T-helper 1 cell treated with Interleukin-12 subunit alpha and Interleukin-12 subunit beta and Interleukin-4 antibody, amounts not matched to agents 30 μg/mL and 1 μg/mL, for 36 hours (primary cell): ENCODE measurements at regions not wholly inside any gene's neighbourhood (a gene's known extent, or its start where the extent isn't known, plus 50 kb on each side); places are given as distances from the start of the nearest gene placed in this dataset.

Experiments used
- H3K27ac Mint-ChIP-seq: one replicate; pipeline ENCODE4 v1.8.0; 2021; ENCODE audit warnings: mild to moderate bottlenecking, mixed read lengths
- H3K27me3 Mint-ChIP-seq: one replicate; pipeline ENCODE4 v1.8.0; 2021; ENCODE audit warnings: low read depth, mixed read lengths
- H3K36me3 Mint-ChIP-seq: one replicate; pipeline ENCODE4 v1.8.0; 2021; ENCODE audit warnings: low read depth, mixed read lengths
- H3K4me1 Mint-ChIP-seq: one replicate; pipeline ENCODE4 v1.8.0; 2021; ENCODE audit warnings: low read depth, mixed read lengths
- H3K4me3 Mint-ChIP-seq: one replicate; pipeline ENCODE4 v1.8.0; 2021; ENCODE audit warnings: mild to moderate bottlenecking, moderate library complexity, mixed read lengths
- H3K9me3 Mint-ChIP-seq: one replicate; pipeline ENCODE4 v1.8.0; 2021; ENCODE audit warnings: mixed read lengths

DNA sequence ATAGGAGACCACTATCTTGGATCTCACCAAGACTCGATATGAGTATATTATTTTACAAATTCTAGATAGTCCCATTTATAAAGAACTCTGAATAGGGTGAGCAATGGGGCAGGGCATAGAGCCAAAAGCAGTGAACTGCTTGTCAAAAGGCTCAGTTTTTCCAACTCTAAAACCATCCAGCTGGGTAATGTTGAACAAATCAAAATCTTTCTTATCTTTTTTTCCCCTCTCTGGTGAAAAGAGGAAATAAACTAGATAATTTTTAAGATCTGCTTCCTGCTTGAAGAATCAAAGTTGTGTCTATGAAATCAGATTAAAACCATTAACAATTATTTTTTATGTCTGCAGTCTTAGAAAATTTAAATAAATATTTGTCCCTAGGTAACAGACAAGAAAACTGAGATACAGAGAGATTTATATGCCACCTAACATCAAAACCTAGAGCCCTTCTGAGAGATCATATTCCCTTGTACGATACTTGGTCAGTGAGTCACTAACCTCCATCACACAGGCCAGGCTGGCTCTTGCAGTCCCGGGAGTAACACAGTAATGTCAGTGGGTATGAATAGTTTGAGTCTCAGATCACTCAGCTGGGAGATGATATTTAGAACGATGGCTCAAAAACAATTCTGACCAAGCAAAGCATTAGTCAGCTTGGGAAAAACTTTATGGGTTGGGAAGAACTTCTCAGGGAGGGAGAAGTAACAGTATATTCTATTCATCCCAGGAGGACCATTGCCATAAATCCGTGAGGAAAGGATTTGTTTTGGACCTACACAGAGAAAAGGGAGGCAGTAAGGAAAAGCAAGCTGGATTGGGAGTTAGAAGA is 178.8 kb downstream of the REEP3 start:
- peaks cover 6% of the 10 kb centered on the region for H3K9me3 Mint-ChIP-seq
- no peak overlapping the region for H3K4me3 Mint-ChIP-seq
- H3K27me3 Mint-ChIP-seq, result no peaks in the 10 kb centered on the region
- H3K4me1 Mint-ChIP-seq, result peaks cover 3% of the 10 kb centered on the region
- no peak overlapping the region for H3K27ac Mint-ChIP-seq
- H3K36me3 Mint-ChIP-seq, result peaks cover 3% of the 10 kb centered on the region

DNA sequence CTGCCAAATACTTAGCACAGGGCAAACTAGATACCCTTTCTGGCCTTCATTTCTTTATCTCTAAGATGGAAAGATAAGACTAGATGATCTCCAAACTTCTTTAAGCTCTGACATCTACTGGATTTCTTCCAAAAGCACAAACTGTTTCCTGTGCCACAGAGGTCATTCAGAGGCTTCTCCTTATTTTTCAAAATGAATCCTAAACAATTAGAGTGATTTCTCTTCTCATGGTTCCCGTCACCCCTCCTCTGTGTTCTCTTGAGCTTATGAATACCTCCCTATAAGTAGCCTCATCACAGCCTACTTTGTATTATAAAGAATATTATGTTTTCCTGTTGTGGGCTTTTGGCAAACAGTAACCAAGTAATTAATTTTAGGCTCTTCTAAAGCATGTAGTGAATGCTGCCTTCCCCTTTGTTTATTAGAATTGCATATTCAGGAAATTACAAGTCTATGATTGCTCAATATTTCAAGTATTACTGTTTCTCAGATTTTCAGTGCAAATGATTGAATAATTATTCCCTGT is 179.5 kb downstream of the REEP3 start:
- H3K9me3 Mint-ChIP-seq, result peaks cover 6% of the 10 kb centered on the region
- no peak overlapping the region for H3K4me3 Mint-ChIP-seq
- peaks cover 3% of the 10 kb centered on the region for H3K4me1 Mint-ChIP-seq
- no peak overlapping the region for H3K27ac Mint-ChIP-seq
- H3K27me3 Mint-ChIP-seq, result no peaks in the 10 kb centered on the region
- H3K36me3 Mint-ChIP-seq, result peaks cover 3% of the 10 kb centered on the region

DNA sequence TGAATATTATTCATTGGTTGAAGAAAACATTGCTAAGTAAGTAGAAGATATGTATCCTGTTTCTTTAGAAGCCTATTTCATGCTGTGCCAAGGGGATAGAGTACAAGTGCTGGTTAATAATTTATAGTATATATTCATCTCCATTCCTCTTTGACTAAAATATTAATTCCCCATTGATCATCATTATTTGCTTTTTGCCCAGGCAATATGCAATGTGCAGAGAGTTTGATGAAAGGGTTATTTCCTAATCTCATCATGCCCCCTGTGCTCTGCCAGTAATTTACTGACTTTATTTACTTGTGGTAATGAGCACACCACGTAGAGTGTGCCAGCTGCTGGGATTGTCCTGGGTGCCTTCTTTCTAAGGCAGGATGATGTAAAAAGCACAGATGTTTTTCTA is 180.9 kb downstream of the REEP3 start:
- Mint-ChIP-seq H3K9me3 (peaks cover 6% of the 10 kb centered on the region), H3K4me3 (no peak overlapping the region), H3K4me1 (peaks cover 6% of the 10 kb centered on the region), H3K36me3 (peaks cover 3% of the 10 kb centered on the region), H3K27ac (no peak overlapping the region), H3K27me3 (no peaks in the 10 kb centered on the region)

DNA sequence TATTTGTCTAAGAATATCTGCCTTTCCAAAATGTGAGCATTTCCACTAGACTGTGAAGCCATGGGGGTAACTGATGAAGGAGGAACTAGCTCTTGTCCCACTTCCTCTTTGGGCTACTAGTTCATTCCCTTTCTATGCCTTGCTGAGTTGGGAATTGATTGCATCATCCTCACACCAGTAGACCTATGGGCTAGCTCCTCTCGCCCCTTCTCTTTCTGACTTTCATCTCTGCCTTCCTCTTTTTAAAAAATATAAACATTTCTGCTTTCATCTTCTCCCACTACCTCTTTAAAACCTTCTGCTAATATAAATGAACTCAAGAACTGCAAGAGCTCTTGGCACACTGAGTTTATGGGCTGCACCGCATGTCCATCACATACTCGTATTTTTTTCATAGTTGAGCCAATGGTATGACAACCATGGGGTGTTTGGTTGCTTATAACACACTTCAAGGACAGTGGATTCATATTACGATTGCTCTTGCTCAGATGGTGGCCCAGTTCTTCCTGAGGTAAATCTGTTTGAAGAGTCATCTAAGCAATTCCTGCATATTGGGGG is 182.0 kb downstream of the REEP3 start:
- Mint-ChIP-seq H3K27me3 (no peaks in the 10 kb centered on the region), H3K4me3 (no peak overlapping the region), H3K36me3 (peaks cover 3% of the 10 kb centered on the region), H3K4me1 (peaks cover 12% of the 10 kb centered on the region), H3K27ac (no peak overlapping the region), H3K9me3 (peaks cover 6% of the 10 kb centered on the region)

DNA sequence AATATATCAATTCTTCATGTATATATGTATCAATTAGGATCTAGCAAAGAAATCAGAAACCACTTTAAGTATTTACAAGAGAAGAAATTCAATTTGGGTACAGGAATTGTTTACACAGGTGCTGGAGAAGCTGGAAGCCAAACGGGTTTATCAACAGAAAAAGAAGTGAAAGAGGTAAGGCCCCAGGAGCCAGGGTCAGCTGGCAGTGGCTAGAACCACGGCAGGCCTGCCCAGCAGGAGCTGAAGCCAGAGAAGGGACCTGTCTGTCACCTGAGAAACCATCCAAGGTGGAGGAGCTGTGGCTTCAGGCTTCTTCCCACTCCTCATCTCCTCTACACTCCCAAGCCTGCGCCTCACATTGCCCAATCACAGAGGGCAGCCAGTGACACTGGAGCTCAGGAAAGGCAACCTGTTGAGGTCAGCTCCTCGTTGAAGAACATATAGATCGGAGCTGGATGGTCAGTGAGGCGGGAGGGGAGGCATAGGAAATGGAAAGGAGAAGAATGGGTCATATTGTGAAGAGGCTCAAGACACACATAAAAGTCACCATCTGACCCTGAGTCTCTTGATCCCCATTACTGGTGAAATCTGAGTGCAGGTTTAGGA is 182.6 kb downstream of the REEP3 start:
- H3K27ac Mint-ChIP-seq, result no peak overlapping the region

DNA sequence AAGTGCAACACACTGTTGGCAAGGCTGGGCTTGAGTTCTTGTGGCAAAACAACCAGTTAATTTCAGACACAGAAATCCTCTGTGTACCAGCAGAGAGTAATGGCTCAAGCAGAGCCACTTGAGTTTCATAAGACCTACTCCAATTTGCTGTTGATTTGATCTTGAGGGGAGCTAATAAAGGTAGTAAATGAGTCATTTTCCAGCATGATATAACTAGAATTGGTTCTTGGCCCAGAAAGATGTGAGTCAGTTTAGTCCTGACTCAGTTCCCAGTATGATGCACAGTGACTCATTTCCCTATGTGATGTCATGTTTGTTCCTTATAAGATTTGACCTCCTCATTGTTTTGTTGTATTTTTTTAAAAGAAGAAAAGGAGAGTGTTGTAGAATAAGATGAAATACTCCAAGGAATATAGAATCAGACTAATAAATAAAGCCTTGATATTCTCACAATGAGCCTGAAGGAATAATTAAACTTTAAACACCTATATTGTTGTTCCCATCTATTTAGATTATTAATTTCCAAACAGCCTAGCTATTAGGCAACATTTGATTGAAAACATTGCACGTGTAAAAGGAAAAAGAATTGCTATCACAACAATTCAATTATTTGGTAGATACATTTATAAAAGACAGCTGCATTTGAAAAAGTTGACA is 186.2 kb downstream of the REEP3 start:
- no peaks in the 10 kb centered on the region for H3K27me3 Mint-ChIP-seq
- peaks cover 6% of the 10 kb centered on the region for H3K9me3 Mint-ChIP-seq
- peaks cover 15% of the 10 kb centered on the region for H3K4me1 Mint-ChIP-seq
- H3K4me3 Mint-ChIP-seq, result no peak overlapping the region
- peak overlapping the region; percentile 9 for H3K27ac Mint-ChIP-seq
- peaks cover 3% of the 10 kb centered on the region for H3K36me3 Mint-ChIP-seq

More for the DNA sequence above, 182.6 kb downstream of the REEP3 start:
- peaks cover 3% of the 10 kb centered on the region for H3K36me3 Mint-ChIP-seq
- H3K4me1 Mint-ChIP-seq, result peaks cover 15% of the 10 kb centered on the region
- no peaks in the 10 kb centered on the region for H3K27me3 Mint-ChIP-seq
- H3K9me3 Mint-ChIP-seq, result peaks cover 6% of the 10 kb centered on the region
- no peak overlapping the region for H3K4me3 Mint-ChIP-seq

DNA sequence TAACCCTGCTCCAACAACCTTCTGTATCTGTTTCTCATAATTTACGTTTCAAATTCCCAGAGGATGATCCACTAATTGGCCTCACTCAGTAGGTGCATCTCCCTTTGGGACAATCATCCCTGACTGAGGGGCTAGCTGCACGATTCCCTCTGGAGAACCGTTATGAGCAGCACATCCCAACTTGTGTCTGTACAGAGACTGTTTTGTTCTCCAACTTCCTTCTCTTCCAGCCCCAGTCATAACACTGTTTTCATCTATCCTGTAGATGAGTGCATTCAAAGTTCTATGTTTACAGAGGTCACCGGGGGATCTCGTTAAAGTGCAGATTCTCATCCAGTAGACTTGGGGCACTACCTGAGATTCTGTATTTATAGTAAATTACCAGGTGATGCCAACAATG is 187.2 kb downstream of the REEP3 start:
- Mint-ChIP-seq H3K27ac (no peak overlapping the region), H3K4me3 (no peak overlapping the region), H3K27me3 (no peaks in the 10 kb centered on the region), H3K9me3 (peaks cover 2% of the 10 kb centered on the region), H3K4me1 (peaks cover 12% of the 10 kb centered on the region), H3K36me3 (peaks cover under 1% of the 10 kb centered on the region)

DNA sequence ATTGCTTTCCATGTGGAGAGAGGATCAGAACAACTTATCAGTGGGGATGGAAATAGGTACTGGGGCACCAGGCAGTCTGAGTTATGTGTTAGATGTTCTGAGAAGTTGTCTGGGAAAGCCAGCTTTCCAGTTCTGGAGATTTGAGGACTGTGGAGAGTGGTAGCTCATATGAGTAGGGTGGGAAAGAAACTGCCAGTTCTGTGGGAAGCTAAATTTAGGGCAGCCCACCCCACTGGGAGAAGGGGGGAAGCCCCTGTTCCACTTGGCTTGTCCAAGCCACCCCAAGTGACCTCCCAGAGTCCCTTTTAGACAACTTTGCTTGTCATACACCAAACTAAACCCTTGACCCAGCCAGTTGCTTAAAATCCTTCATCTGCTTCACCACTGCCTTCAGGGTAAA is 189.5 kb downstream of the REEP3 start:
- Mint-ChIP-seq H3K27ac (no peak overlapping the region), H3K4me1 (peaks cover 12% of the 10 kb centered on the region), H3K4me3 (no peak overlapping the region), H3K36me3 (no peaks in the 10 kb centered on the region), H3K27me3 (no peaks in the 10 kb centered on the region), H3K9me3 (no peaks in the 10 kb centered on the region)

DNA sequence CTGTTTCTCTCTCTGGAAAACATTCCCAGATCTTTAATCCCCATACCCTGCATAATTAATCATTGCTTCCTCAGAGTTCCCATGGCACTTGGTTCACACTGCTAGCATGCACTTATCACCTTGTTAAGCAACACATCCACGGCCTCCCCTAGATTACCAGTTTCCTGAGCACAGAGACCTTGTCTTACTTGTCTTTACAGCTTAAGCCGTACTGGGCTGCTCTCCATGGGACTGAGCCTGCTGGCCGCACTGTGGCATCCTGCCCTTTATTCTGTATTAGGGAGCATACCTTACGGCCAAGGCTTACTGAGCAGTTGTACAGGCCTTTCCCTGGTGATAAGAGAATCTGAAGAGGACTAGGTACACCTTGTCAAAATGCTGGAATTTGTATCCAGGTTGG is 190.2 kb downstream of the REEP3 start:
- Mint-ChIP-seq H3K27me3 (no peaks in the 10 kb centered on the region), H3K27ac (no peak overlapping the region), H3K4me3 (no peak overlapping the region), H3K9me3 (no peaks in the 10 kb centered on the region), H3K36me3 (no peaks in the 10 kb centered on the region), H3K4me1 (peaks cover 15% of the 10 kb centered on the region)

DNA sequence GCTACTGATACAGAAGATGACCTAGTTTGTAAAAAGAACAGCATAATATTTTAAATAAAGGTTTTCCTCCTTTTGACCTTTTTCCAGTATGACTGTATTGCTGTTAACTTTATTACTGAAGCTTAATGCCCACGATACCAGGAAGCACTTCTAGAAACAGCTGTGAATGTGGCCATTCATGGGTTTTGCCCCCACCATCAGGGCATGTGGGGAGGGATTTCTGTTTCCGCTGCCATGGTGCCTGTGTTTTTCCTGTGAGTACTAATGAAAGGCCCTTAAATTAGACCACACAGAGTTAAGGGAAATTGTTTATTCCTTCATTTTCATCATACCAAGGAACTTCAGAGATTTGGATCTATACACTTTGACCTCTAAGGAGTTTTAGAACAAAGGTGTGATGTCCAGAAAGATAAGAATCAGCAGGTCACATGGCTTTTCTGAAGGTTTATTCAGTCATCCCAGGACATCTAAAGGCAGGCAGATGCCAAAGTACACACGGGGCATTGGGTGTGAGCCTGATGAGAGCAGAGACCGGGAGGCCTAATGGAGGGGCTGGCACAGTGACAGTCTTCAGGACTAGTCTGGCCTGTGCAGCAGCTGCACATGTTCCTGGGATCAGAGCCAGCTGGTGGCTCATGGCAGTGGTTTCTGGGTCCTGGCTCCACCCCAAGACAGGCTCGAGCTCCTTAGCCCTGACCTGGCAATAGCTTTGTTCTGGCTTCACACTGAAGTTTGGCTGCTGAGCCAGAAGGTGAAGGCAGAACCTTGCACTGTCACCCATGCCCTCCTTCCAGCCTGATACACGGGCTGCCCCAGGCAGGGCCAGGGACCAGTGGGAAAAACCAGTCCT is 190.9 kb downstream of the REEP3 start:
- no peak overlapping the region for H3K27ac Mint-ChIP-seq

DNA sequence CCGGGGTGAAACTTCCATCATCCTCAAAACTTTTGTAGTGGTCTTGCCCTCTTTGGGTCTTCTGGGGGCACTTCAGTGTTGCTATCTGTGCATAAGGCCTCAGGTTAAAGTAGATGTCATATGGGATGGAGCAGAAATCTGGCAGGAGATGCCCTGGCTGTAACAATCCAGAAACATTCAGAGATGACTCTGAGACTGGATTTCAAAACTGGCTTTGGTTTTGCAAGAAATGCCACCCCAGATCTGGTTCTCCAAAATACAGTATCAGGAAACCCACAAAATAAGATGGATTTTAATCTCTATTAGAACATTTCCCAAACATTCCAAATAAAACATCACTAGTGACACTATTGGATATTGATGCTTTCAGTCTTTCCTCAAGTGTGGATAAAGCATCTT is 191.5 kb downstream of the REEP3 start:
- H3K9me3 Mint-ChIP-seq, result no peaks in the 10 kb centered on the region
- peaks cover 7% of the 10 kb centered on the region for H3K4me1 Mint-ChIP-seq
- H3K27ac Mint-ChIP-seq, result no peak overlapping the region
- no peak overlapping the region for H3K4me3 Mint-ChIP-seq
- no peaks in the 10 kb centered on the region for H3K27me3 Mint-ChIP-seq
- no peaks in the 10 kb centered on the region for H3K36me3 Mint-ChIP-seq

More for the DNA sequence above, 190.9 kb downstream of the REEP3 start:
- no peaks in the 10 kb centered on the region for H3K36me3 Mint-ChIP-seq
- peaks cover 13% of the 10 kb centered on the region for H3K4me1 Mint-ChIP-seq
- no peak overlapping the region for H3K4me3 Mint-ChIP-seq
- H3K9me3 Mint-ChIP-seq, result no peaks in the 10 kb centered on the region
- H3K27me3 Mint-ChIP-seq, result no peaks in the 10 kb centered on the region

DNA sequence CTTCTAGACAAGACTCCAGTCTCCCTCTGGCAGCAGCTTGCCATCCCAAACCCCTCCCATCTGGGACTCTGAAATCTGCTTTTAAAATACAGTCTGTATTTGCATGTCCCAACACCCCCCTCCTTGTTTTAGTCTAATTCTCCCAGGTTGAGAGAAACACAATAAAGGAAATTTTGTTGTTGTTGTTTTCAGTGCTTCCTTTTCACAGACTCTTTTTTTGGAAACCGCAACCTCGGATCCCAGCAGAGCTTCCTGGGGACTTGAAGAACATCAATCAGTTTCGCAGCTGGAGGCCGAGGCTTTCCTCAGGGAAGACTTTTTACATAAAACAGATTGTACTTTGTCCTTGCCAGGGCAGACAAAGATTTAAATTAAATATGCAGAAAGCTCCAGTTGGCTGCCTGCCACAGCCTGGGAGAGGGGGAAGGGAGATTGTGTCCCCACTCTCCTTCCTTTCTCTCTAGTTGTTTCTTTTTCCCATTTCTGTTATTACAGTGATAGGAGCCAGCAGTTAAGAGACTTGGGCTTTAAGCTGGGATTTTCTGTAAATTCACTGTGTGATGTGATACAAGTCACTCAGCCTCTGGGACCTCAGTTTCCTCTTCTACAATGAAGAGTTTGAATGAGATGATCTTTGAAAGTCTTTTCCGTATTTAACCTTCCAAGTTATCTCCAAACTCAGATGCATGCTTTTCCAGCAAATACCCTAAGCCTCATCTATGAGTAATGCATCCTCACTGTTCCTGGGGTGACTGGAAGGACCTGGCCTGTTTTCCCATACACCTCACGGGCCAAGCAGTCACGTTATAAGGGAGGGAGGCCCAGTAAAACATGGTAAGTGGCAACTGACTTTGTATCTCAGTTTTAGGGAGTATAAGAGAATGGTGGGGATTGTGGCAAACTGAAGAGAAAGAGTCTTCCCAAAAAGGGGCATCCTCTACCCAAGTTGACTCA is 192.3 kb downstream of the REEP3 start:
- Mint-ChIP-seq H3K27ac (no peak overlapping the region), H3K4me1 (peaks cover 5% of the 10 kb centered on the region)

DNA sequence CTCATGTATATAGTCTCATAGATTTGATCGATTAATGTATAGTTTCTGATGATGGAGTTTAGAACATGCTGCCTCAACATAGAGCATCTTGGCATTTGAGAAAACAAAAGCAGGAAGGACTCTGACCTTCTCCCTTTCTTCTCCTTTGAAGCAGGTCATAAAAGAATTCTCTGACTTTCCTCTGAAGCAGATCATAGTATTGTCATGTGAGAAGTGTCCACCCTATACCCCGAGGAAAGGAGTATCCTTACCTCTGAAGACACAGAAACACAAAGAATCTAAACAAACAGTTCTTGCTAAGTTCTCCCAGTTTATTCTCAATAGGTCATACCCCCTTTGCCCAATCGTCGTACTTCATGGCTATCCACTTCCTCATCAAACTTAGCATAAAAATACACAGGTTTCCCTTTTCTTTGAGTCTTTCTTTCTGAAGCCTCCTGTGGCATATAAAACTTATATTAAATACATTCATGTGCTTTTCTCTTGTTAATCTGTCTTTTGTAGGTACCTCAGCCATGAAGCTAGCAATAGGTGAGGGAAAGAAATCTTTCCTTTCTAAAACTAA is 194.9 kb downstream of the REEP3 start:
- H3K4me1 Mint-ChIP-seq, result peaks cover 13% of the 10 kb centered on the region
- no peaks in the 10 kb centered on the region for H3K36me3 Mint-ChIP-seq
- H3K4me3 Mint-ChIP-seq, result no peak overlapping the region
- no peak overlapping the region for H3K27ac Mint-ChIP-seq
- no peaks in the 10 kb centered on the region for H3K9me3 Mint-ChIP-seq
- no peaks in the 10 kb centered on the region for H3K27me3 Mint-ChIP-seq

More for the DNA sequence above, 192.3 kb downstream of the REEP3 start:
- no peak overlapping the region for H3K4me3 Mint-ChIP-seq
- H3K36me3 Mint-ChIP-seq, result no peaks in the 10 kb centered on the region
- H3K27me3 Mint-ChIP-seq, result no peaks in the 10 kb centered on the region
- no peaks in the 10 kb centered on the region for H3K9me3 Mint-ChIP-seq
